G401.6 (cell line): ENCODE measurements at regions not wholly inside any gene's neighbourhood (a gene's known extent, or its start where the extent isn't known, plus 50 kb on each side); places are given as distances from the start of the nearest gene placed in this dataset.
"Not testable (repeated sequence)": the region's sequence is repeated elsewhere in the genome, so short reads cannot be mapped to it uniquely, and the experiment has no call there.

Source experiments
- FAIRE-seq: peaks from 2 replicates; lab custom pipeline; 2012; peaks lifted over from hg19 to GRCh38; lab: Jason Lieb, UNC

DNA sequence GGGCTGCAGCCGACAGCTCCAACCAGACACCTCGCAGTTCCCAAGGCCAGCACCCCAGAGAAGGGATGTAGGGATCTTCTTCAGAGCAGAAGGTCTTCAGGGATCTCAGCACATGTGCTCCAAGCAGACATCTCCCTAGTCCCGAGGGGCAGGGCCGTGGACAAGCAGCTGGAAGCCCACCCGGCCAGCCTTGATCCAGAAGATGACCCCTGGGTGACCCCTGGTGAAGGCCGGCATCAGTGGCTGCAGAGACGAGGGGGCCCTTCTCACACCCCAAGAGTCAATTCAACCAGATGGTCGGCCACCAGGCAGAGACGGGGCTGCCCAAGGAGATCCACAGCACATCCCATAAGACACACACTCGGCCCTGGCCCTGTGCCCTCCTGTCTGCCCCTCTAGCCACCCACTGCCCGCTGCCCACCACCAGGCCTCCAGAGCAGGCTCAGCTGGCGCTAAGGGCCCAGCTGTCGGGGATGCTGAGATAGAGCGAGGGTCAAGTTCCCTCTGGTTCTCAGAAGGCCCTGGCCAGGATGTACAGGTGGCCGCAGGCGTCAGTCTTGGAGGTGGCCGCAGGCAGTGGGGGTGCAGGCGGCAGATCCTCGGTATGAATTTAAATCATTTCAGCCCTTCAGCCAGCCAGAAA is 168.3 kb downstream of the BRD1 start:
- FAIRE-seq: no peak

DNA sequence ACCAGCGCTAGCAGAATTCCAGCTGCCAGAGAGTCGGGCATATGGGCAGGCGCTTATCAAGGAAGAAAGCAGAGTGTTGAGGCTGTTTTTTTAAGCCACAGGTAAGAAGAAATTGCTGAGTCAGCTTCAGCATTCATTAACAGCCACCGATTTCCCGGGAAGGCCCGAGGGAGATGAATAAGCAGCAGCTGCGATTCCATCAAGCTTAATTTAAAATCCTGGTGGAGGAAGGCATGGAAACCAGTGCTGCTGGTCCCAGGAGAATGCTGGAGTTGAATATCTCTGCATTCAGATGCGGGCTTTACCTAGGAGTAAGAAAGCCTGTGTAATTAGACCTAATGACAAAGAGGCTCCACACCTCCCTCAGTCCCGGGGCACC is 168.8 kb downstream of the BRD1 start:
- no peak for FAIRE-seq

DNA sequence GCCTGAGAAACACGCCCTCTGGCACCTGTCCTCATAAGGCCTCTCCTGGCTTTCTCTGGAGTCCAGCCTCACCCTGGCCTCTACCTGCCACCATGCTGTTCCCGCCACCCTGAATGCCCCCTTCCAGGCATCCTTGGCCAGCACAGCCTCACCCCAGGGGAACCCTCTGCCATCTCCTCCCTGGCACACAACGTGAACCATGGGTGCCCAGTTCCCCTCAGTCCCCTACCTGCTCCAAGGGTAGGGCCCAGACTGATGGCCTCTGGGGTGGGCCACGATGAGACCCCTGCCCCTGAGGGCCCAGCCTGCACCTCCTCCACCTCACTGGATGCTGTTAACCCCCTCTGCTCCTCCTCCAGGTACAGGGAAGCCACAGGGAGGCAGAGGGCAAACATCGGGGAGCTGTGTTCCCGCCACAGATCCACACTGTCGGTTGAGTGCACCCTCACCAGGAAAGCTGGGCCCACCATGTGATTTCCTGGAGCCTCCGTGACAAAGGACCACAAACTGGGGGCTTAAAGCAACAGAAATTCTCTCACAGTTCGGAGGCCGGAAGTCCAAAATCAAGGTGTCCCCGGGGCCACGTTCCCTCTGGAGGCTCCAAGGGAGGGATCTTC is 169.6 kb downstream of the BRD1 start:
- FAIRE-seq: no peak

DNA sequence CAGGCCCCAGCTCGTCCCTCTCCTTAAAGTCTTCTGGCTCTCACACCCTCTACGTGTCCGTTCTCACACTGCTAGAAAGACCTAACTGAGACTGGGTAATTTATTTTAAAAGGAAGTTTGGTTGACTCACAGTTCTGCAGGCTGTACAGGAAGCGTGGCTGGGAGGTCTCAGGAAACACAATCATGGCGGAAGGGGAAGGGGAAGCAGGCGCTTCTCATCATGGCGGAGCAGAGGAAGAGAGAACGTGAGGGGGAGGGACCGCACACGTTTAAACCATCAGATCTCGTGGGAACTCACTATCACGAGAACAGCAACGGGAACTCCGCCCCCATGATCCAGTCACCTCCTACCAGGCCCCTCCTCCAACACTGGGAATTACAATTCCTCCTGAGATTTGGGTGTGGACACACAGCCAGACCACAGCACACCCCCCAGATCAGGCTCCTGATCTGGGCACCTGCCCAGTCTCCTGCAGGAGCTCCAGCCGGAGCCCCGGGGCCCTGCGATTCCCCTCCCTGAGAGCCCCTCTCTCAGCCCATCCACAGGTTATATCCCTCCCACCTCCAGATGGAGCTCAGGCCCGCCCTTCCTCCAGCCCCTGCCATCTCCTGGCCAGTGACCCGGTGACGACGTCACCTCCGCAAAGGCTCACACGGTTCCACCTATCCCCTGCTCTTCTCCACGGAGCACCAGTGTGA is 170.2 kb downstream of the BRD1 start:
- FAIRE-seq: no peak

DNA sequence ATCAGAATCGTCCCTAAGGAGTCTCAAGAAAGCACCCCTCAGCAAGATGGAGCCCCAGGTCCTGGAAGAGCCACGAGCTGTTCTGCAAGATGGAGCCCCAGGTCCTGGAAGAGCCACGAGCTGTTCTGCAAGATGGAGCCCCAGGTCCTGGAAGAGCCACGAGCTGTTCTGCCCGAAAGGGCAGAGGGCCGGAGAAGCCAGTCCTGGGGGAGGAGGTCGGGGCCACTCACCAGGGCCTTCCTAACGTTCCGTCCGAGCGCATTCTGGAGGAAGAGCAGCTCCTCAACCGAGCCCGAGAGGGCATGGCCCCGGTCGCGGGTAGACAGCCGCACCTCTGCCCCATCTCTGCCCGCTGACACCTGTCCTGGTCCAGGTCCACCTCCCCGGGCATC is 170.8 kb downstream of the BRD1 start:
- FAIRE-seq: not testable (repeated sequence)

DNA sequence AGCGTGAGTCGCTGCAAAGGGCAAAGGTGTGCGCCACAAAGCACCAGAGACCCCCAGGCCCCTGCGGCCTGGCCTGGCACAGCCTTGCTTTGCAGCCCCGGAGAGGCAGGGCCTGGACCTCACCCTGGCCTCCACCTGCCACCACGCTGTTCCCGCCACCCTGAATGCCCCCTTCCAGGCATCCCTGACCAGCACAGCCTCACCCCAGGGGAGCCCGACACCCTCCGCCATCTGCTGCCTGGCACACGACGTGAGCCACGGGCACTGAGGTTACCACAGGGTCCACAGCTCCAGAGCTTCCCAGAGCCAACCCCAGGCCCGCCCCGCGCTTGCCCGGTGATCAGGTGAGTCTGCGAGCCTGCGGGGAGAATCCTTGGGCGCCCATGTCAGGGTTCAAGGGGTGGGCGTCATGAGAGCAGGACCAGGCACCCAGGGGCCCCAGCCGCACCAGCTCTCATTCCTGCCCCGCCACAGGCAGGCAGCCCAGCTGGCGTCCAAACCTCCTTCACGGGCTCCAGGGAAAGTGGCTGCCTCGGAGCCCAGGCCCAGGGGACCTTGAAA is 171.3 kb downstream of the BRD1 start:
- FAIRE-seq: no peak

DNA sequence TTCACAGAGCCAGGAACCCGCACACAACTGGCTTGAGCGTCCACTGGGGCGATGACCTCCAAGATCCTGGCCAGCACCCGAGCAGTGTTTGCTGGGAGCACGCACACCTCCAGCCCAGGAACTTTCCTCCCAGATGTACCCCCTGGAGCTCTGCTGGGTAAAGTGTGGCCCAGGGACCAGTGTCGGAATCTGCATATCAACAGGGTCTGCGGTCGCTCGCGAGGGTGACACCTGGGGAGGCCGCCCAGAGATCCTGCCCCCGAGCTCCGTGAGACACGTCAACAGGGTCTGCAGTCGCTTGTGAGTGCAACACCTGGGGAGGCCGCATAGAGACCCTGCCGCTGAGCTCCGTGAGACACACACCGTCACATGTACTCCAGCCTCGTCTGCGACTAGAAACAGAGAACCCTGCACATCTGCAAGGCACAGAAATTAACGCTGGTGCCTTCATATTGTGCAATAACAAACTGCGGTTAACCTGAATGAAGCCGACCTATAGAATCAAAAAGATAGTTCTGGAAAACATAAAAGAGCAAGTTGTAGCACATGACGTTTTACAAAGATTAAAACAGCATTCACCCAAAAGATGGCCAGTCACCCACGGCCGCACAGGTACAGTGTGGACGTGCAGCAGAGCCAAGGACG is 172.4 kb downstream of the BRD1 start:
- no peak for FAIRE-seq

DNA sequence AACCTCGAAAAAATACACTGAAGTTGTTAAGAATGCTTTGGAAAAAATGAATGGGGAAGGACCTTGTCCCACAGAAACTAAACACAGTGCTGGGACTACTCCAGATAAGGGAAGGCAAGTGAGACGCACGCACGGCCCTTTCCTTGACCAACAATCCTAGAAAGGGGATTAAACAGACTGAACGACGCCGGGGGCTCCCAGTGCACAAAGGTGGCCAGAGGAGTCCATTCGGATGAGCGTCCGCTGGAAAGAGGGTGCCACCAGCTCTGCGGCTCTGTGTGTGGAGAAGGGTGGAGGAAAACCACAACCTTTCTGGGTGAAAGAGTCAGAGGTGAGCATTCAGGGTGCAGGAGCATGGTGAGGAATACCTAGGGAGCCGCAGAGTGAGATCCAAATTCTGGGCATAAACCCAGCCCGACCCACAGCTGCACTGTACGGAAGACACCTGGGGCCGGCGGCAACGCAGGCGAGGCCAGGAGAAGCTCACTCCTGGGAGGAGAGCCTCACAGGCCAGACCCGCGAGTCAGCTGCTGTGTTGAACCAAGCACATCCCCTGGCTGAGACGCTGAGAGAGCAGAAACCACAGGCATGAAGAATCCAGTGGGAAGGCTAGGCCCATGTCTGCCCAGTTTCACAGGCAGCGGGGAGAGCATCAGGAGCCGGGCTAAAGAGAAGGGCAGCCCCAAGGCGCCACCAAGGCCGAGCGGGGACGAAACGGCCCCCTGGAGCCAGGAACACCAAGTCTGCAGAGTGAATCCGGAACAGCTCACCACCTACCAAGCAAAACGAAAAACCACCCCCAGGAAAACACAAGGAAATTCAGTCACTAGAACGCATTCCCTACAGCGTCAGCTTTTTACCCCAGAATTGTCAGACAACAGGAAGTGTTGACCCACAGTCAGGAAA is 177.1 kb downstream of the BRD1 start:
- no peak for FAIRE-seq

DNA sequence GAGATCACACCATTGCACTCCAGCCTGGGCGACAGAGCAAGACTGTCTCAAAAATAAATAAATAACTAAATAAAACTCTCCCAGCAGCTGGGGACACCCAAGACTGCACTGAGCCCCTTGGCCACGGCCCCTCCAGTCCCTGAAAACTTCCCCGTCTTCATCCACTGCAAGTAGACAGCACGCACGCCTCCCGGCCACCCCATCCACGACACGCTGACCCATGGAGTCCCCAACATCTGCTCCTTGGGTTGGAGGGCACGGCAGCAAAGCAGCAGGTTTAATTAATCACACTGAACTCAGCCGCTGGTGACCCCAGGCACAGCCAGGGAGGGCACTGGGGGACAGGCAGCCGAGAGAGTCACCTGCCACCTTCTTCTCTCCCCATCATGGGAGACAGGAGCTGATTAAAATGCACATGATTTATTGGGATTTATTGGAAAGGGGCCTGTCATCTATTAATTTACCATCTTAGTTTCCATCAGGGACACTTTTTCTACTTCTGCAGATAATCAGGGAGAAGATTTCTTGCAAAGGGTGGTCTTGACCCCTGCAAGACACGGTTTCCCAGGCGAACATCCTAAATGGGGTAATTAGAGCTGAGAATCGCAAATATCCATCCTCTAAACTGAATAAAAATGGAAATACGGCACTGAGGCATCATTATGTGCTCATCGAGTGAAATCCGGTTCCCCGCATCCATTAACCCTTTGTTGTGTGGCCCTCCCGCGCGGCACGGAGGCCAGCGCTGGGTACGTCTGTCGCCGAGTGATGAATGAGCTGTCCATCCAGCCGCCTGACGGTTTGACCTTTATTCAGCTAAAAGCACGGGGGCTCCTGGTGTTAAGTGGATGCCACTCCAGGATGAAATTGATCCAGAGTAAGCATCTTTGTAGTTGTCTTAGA is 178.3 kb downstream of the BRD1 start:
- no peak for FAIRE-seq

DNA sequence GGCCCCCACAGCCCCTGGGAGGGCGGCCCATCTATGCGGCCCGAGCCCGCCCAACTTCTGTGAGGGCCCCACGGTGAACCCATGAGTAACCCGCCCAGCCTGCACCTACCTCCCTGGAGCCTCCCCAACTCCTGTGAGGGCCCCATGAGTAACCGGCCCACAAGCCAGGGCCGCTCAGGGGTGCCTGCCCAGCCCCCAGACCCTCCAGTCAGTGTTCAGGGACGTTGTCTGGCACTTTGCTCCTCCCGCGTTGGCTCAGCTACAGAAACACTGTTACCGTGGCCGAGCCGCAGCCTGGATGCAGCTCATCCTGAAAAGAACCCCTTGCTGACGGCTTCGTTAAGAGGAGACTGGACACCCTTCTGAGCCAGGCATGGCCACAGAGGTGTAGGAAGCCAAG is 179.6 kb downstream of the BRD1 start:
- no peak for FAIRE-seq

DNA sequence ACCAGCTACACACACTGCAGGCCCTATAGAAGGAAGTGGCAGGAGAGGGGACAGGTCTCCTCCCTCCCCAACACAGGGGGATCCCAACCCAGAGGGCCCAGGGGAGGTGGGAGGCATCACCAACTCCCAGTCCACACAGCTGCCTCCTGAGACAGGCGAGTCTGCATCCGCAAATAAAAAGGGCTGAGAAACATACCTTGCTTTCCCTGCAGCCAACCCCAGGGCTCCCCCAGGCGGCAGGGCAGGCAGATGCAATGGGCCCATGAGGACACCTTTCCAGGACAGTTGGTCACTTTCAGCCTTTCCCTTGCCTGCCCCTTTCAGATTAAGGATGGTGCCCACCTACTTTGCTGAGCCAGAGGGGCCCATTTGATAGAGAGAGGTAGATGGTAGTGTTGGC is 180.0 kb downstream of the BRD1 start:
- FAIRE-seq: no peak

DNA sequence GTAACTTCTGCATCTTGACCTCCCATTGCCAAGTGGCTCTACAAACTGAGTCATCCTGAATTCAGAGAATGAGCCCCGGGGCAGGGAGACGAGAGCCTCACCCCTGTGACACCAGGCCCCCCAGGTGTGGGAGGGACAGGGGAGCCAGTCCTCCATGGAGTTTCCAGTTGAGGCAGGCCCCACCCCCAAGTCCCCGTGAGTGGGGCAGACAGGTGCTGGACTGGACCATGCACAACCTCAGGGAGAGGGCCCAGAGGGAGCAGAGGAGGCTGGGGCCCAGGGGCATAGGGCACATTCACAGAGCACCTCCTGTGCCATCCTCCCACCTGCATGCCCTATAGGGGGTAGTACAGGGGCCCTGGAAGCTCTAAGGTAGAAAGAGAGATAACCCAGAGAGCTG is 180.8 kb downstream of the BRD1 start:
- no peak for FAIRE-seq

DNA sequence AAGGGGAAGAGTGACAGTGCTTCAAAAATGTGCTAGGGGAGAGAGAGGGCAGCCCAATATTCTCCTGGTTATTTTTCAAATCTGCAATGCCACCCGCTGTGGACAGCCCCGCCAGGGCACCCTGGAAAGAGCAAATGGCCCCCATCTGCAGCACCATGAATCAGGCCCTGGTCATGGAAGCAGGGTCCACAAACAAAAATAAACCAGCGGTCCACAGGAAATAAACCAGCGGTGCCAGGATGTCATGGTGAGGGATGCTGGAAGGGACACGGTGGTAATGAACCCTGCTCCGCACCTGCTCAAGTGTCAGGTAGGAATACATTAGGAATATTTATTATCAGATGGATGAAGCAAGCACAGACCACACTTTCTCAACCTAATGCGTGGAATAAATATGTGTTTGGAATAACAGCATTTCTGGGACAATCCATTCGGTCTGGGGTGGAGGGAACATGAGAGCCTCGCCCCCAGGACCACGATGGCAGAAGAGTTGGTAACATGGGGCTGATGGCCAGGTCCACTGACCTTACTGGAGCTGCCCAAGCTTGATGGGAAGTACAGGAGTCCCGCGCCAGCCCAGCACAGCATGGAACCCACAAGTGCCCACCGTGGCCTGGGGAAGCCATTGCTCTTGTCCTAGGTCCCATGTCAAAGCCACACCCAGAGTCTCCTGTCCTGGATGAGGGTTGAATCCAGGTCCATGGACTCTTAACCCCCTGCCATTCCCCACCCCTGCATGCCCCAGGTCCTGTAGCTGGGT is 181.7 kb downstream of the BRD1 start:
- FAIRE-seq: no peak

DNA sequence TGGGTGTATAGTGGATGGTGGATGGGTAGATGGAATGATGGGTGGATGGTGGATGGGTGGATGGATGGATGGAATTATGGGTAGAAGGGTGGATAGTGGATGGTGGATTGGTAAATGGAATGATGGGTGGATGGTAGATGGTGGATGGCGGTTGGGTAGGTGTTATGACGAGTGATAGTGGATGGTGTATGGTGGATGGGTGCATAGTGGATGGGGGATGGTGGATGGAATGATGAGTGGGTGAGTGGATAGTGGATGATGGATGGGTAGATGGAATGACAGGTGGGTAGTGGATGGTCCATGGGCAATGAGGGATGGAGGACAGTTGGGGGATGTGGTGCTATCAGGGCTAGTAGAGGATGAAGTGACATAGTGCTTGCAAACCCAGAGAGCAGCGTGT is 182.4 kb downstream of the BRD1 start:
- FAIRE-seq: no peak

DNA sequence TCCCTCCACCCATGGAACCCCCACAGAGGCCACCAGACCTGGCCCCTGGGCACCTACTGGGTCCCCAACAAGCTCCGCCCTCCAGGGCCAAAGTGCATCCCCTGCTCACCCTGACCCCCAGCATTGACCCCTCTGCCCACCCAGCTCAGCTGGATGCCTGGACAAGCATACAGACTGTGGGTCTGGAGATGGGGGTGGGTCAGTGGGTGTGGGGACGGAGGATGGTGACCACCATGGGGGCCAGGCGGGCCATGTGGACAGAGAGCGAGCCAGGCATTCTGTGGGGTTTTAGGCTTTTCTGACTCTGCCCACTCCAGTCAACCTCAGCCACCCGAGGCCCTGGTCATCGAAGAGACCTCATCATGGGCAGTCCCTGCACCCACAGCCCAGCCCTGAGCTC is 183.7 kb downstream of the BRD1 start:
- no peak for FAIRE-seq

DNA sequence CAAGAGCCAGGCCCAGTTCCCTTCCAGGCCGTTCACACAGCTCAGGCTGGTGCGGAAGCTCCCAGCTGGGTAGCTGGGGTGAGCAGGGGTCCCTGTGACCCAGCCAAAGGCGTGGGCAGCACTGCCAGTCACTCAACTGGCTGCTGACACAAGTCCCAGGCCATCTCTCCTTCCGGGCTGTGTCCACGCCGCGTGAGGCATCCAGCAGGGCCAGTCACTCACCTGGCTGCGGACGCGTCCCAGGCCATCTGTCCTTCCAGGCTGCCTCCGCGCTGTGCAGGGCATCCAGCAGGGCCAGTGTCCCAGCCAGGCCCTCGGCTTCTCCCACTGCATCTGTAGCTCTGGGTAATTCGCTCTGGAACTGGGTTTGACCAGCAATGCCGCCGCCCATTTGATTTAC is 184.2 kb downstream of the BRD1 start:
- no peak for FAIRE-seq

DNA sequence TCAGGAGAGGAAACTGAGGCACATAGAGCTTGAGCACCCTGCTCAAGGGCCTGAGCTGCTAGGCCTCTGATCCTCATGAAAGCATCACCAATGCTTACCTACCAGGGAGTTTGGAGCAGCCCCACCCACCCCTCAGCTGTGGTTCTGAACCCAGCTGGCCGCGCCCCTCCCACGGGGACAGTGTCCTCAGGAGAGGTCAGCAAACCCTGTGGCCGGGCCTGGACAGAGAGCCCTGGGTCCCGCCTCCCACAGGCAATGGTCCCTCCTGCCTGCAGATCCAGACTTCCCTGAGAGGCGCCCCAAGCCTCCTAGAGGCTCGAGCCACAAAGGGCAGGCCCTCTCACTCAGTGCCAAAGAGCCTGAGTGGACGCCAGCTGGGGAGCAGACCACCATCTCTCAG is 184.9 kb downstream of the BRD1 start:
- no peak for FAIRE-seq

DNA sequence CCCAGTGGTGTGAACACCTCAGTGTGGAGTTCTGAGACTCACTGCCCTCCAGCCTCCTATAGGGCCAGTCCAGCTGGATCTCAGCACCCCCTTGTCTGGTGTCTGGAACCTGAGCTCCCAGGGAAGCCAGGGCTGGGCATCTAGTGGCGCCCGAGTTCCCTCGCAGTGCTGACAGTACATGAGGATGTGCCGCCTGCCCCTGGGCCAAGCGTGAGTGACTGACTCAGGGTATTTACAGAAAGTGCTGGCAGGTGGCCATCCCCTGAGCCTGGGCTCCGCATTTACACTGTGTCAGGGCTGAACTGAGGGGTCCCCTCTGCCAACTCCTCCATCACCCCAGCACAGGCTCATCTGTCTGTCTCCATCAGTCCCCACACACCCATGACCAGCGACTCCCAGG is 185.3 kb downstream of the BRD1 start:
- FAIRE-seq: no peak

DNA sequence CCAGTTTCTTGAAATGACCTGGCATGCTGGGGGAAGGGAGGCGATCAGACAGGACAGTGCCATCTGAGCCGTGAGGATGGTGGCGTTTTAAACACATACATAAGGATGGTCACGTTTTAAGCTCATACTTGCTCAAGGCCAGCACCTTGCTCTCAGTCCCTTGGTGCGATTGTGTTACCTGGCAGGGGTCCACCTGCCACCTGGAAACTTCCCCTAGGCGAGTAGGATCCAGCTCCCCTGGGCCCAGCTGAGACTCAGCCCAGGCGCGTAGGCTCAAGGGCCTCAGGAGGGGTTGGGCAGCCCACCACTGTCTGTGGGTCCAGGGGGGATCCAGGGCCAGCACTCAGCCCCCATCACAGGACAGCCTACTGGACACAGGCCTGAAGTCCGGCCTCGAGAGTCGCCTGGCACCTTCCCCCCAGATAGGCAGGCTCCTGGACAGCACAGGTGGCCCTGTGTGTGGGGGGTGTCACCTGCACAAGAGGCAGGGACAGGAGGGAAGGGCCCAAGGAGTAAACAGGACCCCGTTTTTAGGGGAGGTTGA is 185.8 kb downstream of the BRD1 start:
- no peak for FAIRE-seq
